GM21737 (cell line): ENCODE measurements at regions not wholly inside any gene's neighbourhood (a gene's known extent, or its start where the extent isn't known, plus 50 kb on each side); places are given as distances from the start of the nearest gene placed in this dataset.
"Not testable (repeated sequence)": the region's sequence is repeated elsewhere in the genome, so short reads cannot be mapped to it uniquely, and the experiment has no call there.

Source experiments
- ATAC-seq: cut with Tn5 transposase; IDR thresholded peaks from one replicate; pipeline ENCODE4 v1.9.1; 2021; ENCODE audit warnings: mild to moderate bottlenecking, moderate library complexity; ENCODE audit not compliant: unreplicated experiment

DNA sequence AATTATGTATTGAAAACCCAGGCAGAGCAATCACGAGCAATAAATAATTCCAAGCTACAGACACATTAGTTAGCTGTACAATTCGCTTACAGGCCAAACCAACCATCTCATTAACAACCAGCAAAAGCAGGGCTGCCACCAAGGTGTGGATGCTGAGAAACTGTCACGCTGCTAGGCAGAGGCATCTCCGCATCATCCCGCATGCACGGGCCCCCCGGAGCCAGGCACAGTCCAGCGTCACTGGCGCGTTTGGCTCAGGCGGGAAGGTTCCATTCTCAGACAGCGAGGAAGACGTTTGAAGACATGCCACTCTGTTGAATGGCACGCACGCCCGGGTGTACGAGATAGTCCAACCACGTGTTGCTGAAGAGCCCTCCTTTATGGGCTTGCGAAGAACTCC is 184.0 kb downstream of the OLFM1 start:
- no peak for ATAC-seq

DNA sequence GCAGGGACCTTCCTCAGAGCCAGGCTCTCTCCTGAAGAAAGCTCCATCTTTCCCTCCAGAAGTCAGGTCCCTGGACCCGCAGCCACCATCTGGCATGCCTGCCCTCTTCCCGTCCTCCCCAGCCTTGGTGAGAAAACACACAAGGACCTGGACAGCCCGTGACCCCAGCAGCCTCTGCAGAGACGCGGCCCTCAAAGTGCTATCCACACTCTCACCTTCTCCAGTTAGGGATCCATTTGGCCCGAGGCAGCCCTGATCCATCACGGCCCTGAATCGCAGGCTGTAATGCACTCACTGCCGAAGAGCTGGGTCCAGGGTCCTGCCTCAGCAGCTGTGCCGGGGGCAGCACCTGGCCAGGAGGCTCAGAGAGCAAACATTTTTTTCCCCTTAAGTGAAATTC is 185.1 kb downstream of the OLFM1 start:
- no peak for ATAC-seq

DNA sequence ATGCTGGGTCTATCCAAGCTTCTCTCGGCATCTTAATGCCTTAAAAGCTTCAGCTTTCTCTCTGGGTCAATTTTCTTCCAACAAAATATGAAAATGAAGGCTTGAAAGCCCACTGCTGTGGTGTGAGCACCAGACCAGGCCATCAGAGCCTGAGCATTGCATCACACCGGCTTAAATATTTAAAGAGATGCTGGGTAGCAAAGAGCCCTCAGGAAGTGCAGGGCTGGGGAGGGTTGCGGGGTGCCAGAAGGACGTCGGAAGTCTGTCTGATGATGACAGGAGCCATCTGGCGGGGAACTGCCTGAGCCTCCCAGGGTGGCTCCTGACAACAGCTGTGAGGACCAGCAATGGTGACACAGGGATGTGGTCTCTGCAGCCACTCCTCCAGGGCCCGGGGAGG is 185.5 kb downstream of the OLFM1 start:
- no peak for ATAC-seq

DNA sequence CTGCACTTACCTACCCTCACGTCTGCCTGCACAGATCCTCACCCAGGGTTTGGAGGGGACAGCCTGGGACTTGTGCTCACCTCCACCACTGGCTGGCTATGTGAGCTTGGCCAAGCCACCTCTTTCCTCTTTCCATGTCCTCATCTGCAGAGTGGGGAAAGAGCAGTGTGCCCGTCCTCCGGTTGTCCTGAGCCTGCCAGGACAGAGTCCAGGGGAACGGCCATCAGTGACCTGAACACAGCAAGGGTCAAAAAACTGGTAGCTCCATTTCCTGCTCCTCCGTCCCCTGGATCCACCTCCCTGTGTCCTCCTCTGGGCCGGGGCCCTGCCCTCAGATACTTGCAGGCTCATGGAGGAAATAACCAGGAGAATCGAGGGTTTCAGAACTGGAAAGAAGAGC is 187.7 kb downstream of the OLFM1 start:
- no peak for ATAC-seq

DNA sequence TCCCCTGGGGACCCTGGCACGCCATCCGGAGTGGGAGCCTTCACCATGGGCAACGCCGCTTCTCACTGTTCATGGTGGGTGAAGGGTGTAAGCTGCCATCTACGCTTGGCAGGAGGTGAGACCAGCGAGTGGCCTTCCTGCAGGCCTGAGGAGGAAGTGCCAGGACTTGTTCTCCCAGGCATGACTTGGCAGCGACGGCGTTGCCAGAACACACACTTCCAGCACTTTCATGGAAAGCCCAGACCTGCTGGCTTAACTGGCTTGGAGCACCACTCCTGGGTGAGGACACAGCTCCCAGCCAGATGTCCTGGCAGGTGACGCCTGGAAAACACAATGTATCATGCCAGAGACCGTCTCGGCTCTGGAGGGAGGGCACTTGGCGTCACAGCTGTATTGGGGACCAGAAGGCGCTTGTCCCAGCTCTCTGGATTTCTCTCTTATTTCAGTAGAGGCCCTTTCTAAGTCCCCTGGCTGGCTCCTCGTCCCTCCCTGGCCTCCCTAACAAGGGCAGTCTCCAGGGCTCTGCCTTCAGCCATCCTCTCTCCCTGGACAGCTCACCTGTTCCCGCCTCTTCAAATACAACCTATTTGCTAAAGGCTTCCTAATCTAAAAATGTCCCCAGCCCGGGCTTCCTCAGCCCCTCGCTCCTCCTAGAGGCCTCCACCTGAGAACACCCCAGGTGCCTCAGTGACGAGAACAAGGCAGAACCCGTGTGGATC is 188.3 kb downstream of the OLFM1 start:
- ATAC-seq: no peak

DNA sequence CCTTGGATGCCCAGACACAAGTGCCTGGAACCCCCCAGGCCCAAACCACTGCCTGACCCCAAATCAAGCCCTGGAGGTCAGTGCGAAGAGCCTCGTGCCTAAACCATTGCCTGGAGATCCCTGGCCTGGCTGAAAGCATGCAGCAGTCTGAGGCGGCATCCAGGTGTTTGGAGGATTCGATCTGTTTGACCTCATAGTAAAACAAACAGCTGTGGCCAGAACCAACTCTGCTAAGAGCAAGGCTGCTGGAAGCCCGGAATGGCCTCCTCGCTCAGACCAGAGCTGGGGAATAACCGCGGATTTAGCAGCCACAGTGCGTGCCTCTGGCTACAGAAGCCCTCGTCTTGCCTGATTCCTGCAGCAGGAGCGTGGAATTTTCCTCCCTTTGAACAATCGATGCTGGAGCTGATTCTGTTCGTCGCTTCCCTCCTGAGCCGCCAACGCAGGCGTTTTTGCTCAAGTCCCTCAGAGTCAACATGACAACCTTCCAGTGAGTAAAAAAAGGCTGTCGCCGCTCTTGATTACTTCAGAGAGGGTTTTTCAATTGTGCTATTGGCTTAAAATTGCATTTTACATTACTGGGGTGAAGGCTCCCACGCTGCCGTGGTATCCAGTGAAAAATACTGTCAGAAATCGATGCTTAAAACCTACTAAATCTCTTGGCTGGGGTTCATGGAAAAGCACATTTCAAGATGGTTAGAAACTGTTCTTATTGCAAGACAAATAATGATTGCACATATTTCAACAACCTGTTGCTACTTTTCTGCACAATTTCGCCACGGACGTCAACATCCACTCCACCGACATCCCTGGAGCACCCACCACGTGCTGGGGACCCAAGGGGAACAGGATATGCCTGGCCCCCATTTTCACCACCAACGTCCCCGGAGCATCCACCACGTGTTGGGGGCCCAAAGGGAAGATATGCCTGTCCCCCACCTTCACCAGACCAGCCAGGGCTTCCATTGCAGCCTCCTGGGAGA is 190.0 kb downstream of the OLFM1 start:
- ATAC-seq: no peak

DNA sequence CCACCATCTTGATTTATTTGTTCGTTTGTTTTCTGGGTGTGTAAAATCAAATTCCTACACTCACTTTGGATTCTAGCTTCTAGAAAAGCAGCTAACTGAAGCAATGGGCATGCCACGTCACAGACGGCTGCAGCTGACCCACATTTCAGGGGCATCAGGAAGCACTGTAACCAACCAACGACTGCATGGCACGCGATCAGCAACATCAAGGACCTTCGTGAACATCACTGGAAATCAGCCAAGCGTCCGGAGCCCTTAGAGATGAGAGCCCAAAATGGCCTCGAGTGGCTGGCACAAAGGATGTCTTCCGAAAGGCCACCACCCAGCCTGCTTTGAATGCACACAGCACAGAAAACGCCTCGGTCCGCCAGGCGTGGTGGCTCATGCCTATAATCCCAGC is 191.1 kb downstream of the OLFM1 start:
- no peak for ATAC-seq

DNA sequence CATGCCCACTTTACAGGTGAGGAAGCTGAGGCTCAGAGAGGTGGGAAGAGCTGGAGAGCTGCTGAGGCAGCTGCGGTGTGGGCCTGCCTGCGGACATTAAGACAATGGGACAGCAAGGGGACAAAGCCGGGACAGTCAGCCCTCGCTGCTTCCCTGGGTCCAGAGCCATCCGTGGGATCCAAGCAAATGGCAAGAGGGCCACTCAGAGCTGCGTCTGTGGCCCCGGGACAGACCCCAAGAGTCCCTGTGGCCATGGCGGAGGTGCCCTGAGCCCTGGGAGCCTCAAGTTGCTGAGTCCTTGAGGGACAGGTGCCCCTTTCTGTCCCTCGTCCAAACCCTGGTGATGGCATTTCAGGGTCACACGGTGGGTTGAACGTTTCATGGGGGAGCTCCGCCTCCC is 191.9 kb downstream of the OLFM1 start:
- ATAC-seq: no peak

DNA sequence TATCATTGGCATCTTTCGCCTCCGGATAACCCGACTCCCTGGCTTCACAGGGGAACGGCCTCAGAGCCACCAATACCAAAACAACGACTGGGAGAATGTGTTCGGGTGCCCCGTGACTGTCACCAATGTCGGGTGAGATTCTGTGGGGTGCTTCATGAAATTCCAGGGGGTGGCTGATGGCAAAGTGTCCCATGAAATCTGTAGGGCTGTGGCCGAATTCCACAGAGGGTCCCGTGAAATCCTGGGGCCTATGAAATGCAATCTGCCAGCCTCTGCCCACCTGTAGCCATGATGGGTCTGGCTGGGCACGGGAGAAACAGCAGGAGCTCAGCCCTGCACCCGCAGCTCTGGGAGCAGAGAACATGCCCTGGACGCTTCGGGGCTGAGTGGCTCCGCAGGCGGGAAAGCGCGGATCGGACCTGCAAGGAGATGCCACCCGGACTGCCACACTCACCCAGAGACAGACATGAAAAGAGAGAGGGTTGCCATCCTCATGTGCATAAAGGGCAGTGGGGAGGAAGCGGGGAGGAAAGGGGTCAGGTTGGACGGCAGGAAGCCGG is 192.4 kb downstream of the OLFM1 start:
- no peak for ATAC-seq

DNA sequence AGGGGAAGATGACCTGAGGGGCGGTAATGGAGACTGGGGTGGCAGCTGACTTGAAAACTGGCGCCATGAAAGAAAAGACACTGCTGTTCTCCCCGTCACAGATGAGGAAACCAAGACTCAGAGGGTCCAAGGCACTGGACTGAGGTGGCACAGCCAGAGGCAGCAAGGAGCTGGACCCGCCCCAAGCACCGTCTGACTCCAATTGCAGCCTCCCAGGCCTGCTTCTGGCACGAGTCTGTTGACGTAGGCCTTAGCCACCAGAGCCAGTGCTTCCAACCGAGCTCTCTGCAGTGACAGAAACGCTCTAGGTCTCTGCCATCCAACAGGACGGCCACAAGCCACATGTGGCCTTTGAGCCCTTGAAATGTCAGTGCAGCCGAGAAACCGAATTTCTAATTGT is 193.2 kb downstream of the OLFM1 start:
- no peak for ATAC-seq

DNA sequence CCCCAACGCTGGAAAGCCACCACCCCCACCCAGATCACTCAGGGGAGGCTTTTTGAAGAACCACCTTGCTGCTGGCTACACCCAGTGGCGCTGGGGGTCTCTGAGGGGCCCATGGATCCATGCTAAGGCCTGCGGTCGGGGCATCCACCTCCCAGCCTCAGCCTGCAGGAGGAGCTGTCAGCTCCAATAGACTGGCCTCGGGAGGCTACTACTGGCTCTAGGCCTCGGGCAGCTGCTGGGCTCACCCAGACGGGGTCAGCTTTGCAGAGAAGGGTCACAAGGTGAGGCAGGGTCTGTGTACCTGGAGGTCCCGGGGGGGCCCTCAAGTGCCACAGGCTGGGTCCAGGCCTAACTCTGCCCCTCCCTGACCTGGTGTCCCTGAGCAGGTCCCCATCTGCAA is 193.7 kb downstream of the OLFM1 start:
- ATAC-seq: no peak

DNA sequence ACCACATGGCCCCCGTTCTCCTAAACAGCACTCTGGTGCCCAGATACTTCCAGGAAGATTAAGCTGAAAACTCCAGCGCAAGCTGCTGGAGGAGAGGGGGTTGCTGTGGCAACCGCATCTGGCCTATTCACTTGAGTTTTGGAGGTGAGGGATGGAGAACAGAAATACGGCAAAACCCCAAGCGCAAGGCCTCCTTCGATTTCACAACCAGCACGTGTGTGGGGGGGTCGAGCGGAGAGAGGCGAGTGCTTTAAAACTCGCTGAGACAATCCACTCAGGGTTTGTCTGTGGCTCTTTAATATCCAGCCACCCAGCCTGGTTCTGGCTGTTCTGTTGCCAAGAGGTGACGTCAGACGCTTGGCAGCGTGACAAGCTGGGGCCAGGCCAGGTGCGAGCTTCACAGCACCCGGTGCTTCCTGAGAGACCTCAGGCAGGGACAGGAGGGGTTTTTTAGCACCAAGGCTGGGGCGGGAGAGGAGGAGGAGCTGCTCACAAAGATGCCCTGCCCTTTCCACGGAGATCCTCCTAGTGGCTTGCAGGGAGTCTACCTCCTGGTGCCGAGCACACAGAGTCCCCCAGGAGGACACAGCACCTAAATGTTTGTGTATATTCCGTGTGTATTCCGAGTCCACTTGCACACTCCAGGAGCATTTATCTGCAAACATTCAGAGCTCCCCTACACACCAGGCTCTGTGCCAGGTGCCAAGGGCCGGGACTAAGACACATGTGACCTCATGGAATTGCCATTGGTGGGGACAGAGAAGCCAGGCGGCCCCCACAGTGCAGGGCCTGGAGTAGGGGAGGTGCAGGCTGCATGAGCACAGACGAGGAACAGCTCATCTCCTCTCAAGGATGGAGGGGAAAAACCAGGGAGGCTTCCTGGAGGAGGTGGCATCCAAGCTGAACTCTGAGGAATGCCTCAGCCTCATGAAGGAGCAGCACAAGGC is 194.6 kb downstream of the OLFM1 start:
- ATAC-seq: no peak

DNA sequence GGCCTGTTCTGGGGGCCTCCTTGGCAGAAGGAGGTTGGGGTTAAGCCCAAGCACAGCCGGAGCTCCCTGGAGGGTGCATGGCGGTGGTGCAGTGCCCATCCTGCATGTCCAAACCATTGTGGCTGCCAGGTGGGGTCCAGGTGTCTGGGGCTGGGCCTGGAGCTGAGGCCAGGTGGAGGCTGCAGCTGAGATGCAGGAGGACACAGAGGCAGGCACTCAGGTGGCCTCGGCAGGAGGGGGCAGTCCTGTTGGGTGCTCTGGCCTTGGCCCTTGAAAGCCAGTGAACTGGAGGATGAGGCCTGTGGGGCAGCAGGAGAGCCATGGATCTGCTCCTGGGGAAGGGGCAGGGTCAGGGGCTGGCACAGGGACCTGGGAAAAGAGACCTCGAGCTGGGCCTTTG is 195.3 kb downstream of the OLFM1 start:
- ATAC-seq: no peak

DNA sequence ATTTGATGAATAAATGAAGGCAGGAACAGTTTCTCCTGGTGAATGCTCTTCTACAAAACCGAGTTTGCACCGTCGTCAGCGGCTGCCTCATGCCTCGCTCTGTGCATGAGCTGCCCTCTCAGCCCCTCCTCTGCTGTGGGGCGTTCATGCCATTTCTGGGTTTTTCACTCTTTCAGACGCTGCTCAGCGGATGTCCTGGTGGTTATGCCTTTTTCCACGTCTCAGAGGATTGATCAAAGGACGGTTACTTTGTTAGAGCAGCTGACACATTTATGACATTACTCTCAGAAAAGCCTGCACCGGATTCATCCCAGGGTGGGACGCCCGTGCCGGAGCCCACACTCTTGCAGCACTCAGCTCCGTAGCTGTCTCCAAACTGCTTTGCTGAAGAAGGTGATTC is 195.9 kb upstream of the PPP1R26 start:
- ATAC-seq: no peak

DNA sequence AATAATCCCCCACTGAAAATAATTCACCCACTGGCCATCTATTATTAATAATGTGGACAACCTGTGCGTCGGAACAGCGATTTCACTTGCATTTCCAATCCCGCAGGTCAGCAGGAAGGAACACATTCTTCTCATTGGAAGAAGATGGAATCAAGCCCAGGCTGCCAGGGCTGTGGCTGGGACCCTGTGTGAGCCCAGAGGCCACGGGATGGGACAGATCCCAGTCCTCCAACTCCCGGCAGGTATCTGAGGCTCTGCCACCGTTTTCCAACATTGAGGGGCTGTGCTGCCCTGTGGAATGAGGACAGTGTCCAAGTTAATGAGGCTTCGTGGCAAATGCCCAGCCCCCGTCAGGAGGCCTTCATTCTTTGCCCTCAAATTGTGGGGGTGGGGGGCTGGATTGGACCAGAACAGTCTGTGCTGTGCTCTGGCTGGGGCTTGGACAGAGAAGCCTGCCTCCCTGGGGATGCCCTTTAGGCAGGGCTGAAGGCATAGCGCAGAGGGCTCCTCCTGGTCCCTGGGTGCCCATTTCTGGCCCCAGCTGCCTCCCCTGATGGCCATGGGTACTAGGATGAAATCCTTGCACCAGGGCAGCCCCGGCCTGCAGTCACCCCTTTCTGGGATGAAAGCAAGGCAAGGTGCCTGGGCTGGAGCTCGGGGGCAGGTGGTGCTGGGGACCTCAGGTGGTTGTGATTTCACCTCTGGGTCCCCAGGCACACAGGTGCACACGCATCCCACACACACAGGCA is 195.0 kb upstream of the PPP1R26 start:
- no peak for ATAC-seq

DNA sequence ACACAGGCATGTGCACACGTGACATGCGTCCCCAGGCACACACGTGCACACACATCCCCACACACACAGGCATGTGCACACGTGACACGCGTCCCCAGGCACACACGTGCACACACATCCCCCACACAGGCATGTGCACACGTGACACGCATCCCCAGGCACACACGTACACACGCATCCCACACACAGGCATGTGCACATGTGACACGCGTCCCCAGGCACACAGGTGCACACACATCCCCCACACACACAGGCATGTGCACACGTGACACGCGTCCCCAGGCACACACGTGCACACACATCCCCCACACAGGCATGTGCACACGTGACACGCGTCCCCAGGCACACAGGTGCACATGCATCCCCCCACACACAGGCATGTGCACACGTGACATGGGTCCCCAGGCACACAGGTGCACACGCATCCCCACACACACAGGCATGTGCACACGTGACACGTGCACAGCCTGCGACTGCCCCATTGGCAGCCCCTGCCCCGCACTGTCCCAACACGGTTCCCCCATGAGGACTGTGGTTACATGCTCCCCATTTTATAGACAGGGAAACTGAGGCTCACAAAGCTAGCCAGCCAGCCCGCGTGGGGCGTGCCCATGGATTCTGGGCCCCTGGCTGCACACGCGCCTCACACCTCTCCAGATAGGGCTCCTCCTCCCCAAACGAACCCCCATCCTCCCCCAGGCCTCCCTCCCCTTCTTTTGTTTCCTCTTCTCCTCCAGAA is 193.2 kb upstream of the PPP1R26 start:
- ATAC-seq: not testable (repeated sequence)

DNA sequence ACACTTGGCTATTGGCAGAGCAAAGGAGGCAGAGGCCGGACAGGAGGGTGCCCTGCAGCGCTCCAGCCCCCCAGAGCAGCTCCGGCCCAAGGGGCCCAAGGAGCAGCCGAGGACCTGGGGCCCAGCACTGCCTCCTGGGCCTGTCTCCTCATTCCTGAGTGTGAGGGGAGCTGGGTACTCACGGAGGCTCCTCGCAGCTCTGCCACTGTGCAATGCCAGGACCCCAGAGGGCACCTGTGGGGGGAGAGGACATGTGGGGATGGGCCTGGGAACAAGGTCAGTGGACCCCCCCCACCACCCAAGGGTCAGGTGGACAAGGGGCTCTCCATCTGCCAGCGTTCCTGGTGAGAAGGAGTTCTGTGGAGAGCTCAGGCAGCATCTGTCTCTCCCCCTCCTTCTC is 192.6 kb upstream of the PPP1R26 start:
- ATAC-seq: no peak

DNA sequence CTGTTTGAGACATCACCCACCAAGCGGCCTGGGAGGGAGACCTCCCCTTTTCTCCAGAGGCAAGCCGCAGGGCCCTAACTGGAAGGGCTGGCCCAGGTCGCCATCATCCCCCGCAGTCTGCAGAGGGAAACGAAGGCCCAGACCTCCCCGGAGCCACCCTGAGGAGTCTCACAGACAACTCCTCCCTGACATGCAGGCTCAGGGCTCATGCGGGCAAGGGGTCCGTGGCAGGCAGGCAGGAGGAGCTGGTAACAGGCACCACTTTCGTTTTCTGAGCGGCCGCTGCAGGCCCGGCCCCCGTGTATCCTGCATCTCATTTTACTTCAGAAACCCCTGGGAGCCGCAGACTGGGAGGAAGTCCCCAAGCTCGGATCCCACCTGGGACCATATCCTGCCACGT is 192.0 kb upstream of the PPP1R26 start:
- no peak for ATAC-seq

DNA sequence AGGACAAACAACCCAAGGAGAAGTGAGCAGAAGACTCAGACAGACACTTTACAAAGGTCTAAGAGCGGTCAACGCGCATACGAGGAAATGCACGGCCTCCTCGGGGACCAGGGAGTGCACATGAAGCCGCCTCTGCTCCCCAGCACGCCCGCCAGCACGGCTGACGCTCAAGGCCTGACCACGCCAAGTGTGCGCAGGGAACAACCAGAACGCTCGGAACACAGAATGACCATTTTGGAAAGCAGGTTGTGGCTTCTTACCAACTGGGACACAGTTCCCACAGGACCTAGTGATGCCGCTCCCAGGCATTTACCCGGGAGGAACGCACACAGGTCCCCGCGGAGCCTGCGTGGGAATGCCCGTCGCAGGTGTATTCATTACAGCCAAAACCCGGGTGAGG is 191.5 kb upstream of the PPP1R26 start:
- no peak for ATAC-seq
